Type B pancreatic cell (in vitro differentiated cells): ENCODE measurements at regions not wholly inside any gene's neighbourhood (a gene's known extent, or its start where the extent isn't known, plus 50 kb on each side); places are given as distances from the start of the nearest gene placed in this dataset.

Experiments
- DNase-seq: peaks from one replicate; pipeline ENCODE4 v3.0.0; 2021; ENCODE audit warnings: mixed read lengths; ENCODE audit not compliant: unreplicated experiment; ENCODE audit errors: extremely low spot score
- H3K27ac Mint-ChIP-seq: 2 replicates; pipeline ENCODE4 v1.8.0; 2021; ENCODE audit warnings: mild to moderate bottlenecking, mixed read lengths
- H3K27me3 Mint-ChIP-seq: 2 replicates; pipeline ENCODE4 v1.8.0; 2021; ENCODE audit warnings: mixed read lengths
- H3K36me3 Mint-ChIP-seq: 2 replicates; pipeline ENCODE4 v1.8.0; 2021; ENCODE audit warnings: mixed read lengths
- H3K4me1 Mint-ChIP-seq: one replicate; pipeline ENCODE4 v1.8.0; 2021; ENCODE audit warnings: mixed read lengths; ENCODE audit not compliant: unreplicated experiment
- H3K4me3 Mint-ChIP-seq: 2 replicates; pipeline ENCODE4 v1.8.0; 2021; ENCODE audit warnings: mild to moderate bottlenecking, mixed read lengths
- H3K9me3 Mint-ChIP-seq: 2 replicates; pipeline ENCODE4 v1.8.0; 2021; ENCODE audit warnings: mixed read lengths
- TF ChIP-seq, protein P1 (sequence below): fragments of 200-600 bp; sonication (generic); conservative IDR thresholded peaks from 2 replicates; pipeline ENCODE4 v1.5.0; 2021; ENCODE audit warnings: antibody characterized with exemption, mild to moderate bottlenecking

DNA sequence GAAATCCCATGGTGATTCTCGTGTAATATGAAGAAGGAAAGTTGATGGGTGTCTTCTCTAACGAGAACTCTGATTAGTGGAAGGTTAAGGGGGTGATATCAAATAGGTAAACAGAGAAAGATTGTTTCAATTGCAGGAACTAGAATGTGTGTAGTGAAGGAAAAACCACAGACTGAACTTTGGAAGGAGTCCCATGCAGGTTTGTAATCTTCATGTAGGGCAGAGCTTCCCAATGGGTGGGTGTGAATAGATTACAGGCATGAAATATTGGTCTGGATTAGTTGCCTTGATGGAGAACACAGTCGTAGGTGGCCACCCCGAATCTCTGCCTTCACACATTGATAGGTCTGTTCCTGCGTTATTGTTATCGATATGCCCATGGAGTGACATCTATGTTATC is 295.5 kb downstream of the KCNRG start:
- TF ChIP-seq, protein P1, sequence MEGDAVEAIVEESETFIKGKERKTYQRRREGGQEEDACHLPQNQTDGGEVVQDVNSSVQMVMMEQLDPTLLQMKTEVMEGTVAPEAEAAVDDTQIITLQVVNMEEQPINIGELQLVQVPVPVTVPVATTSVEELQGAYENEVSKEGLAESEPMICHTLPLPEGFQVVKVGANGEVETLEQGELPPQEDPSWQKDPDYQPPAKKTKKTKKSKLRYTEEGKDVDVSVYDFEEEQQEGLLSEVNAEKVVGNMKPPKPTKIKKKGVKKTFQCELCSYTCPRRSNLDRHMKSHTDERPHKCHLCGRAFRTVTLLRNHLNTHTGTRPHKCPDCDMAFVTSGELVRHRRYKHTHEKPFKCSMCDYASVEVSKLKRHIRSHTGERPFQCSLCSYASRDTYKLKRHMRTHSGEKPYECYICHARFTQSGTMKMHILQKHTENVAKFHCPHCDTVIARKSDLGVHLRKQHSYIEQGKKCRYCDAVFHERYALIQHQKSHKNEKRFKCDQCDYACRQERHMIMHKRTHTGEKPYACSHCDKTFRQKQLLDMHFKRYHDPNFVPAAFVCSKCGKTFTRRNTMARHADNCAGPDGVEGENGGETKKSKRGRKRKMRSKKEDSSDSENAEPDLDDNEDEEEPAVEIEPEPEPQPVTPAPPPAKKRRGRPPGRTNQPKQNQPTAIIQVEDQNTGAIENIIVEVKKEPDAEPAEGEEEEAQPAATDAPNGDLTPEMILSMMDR, result no peak
- no peak overlapping the region for H3K27ac Mint-ChIP-seq
- no peak for DNase-seq
- no peaks in the 10 kb centered on the region for H3K9me3 Mint-ChIP-seq
- peaks cover 11% of the 10 kb centered on the region for H3K4me1 Mint-ChIP-seq
- H3K36me3 Mint-ChIP-seq, result no peaks in the 10 kb centered on the region
- H3K27me3 Mint-ChIP-seq, result no peaks in the 10 kb centered on the region
- H3K4me3 Mint-ChIP-seq, result no peak overlapping the region

GRCh38 chr13:50318887-50319286 is 303.6 kb downstream of the KCNRG start:
- Mint-ChIP-seq H3K4me3 (no peak overlapping the region), H3K9me3 (no peaks in the 10 kb centered on the region), H3K36me3 (no peaks in the 10 kb centered on the region), H3K4me1 (peaks cover 12% of the 10 kb centered on the region), H3K27me3 (no peaks in the 10 kb centered on the region), H3K27ac (no peak overlapping the region)
- no peak for DNase-seq
- TF ChIP-seq, protein P1, result no peak

DNA sequence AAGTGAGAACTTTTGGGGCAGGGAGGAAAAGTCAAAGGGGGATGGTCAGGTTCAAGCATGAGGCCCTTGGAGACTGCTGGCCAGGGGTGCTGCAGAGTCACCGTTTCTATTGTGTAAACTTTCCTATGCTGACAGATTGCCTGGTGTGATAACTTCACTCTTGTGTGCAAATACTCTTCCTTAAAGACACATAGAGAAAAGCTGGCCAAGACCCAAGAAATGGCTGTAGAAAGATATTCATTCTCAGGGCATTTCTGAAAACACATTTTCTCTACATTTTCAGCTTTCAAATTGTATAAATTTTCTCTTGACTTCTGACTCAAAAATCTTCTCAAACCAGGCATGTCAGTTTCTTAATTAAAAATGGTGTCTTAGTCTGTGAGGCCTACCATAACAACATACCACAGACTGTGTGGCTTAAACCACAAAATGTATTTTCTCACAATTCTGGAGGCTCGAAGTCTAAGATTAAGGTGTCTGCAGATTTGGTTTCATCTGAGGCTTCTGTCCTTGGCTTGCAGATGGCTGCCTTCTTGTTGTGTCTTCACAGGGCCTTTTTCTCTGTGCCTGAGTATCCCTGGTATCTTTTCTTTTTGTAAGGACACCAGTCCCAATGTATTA is 304.5 kb downstream of the KCNRG start:
- Mint-ChIP-seq H3K27me3 (no peaks in the 10 kb centered on the region), H3K4me1 (peaks cover 12% of the 10 kb centered on the region), H3K27ac (peak overlapping the region; percentile 46), H3K9me3 (no peaks in the 10 kb centered on the region), H3K36me3 (no peaks in the 10 kb centered on the region), H3K4me3 (peak overlapping the region; percentile 4)
- TF ChIP-seq, protein P1, result no peak
- DNase-seq, result no peak

- no peak for DNase-seq
- TF ChIP-seq, protein P1, result no peak
- Mint-ChIP-seq H3K36me3 (no peaks in the 10 kb centered on the region), H3K4me1 (peaks cover 12% of the 10 kb centered on the region), H3K27ac (peak overlapping the region; percentile 46), H3K9me3 (no peaks in the 10 kb centered on the region), H3K27me3 (no peaks in the 10 kb centered on the region), H3K4me3 (no peak overlapping the region)
Observed at GRCh38 chr13:50320271-50320862, 305.1 kb downstream of the KCNRG start.

- no peak overlapping the region for H3K4me3 Mint-ChIP-seq
- DNase-seq, result no peak
- H3K27ac Mint-ChIP-seq, result no peak overlapping the region
- H3K27me3 Mint-ChIP-seq, result no peaks in the 10 kb centered on the region
- TF ChIP-seq, protein P1, result no peak
- no peaks in the 10 kb centered on the region for H3K36me3 Mint-ChIP-seq
- no peaks in the 10 kb centered on the region for H3K9me3 Mint-ChIP-seq
- H3K4me1 Mint-ChIP-seq, result peaks cover 19% of the 10 kb centered on the region
Observed at GRCh38 chr13:50322006-50322405, 306.8 kb downstream of the KCNRG start.
